Esophagus squamous epithelium (tissue), 5 donors: ENCODE measurements at regions not wholly inside any gene's neighbourhood (a gene's known extent, or its start where the extent isn't known, plus 50 kb on each side); places are given as distances from the start of the nearest gene placed in this dataset.
A peak's percentile ranks its signal among the peaks of the same experiment; 100 is the strongest.

Experiments used
- DNase-seq: peaks from one replicate; lab custom pipeline; 2025; lab: John Stamatoyannopoulos, UW
- H3K27ac ChIP-seq, 4 donors: fragments of 200-600 bp; sonication (generic); one replicate each; pipeline ENCODE4 v1.5.1; 2016 to 2019; ENCODE audit warnings: mild to moderate bottlenecking in 1 of 4
- H3K27me3 ChIP-seq, 4 donors: fragments of 200-600 bp; sonication (generic); 1 replicate in 3 of 4; 2 replicates in 1 of 4; pipeline versions ENCODE4 v1.5.1 to v1.6.0; 2017 to 2021; ENCODE audit warnings: antibody characterized with exemption in 1 of 4
- H3K36me3 ChIP-seq, 3 donors: fragments of 200-600 bp; sonication (generic); one replicate each; pipeline ENCODE4 v1.5.1; 2016 to 2019
- H3K4me1 ChIP-seq, 3 donors: fragments of 200-600 bp; sonication (generic); one replicate each; pipeline ENCODE4 v1.5.1; 2017 to 2019
- H3K4me3 ChIP-seq, 4 donors: fragments of 200-600 bp; sonication (generic); 1 replicate in 3 of 4; 2 replicates in 1 of 4; pipeline ENCODE4 v1.5.1; 2016 to 2019; ENCODE audit warnings: mild to moderate bottlenecking in 2 of 4, moderate library complexity in 1 of 4
- H3K9me3 ChIP-seq, 3 donors: fragments of 200-600 bp; sonication (generic); one replicate each; pipeline ENCODE4 v1.5.1; 2016 to 2019
- CTCF ChIP-seq, 6 experiments: fragments of 450-650 bp in 4 of 6; fragments of 200-600 bp in 2 of 6; sonication (generic) in 2 of 6; IDR thresholded peaks; one replicate each; pipeline ENCODE4 v1.5.1; 2016 to 2019; ENCODE audit warnings: antibody characterized with exemption in 6 of 6, mild to moderate bottlenecking in 4 of 6, moderate library complexity in 4 of 6
- POLR2A ChIP-seq, 4 donors: fragments of 450-650 bp; IDR thresholded peaks; one replicate each; pipeline ENCODE4 v1.6.1; 2017; ENCODE audit warnings: antibody characterized with exemption in 4 of 4, mild to moderate bottlenecking in 4 of 4, moderate library complexity in 3 of 4
- whole genome bisulfite sequencing, 2 donors: methylation state at CpG; one replicate each; pipeline ENCODE4 v1.1.5; 2018; 5-methylcytosine and 5-hydroxymethylcytosine counted together
- intact Hi-C: fragments of 100-400 bp; cut with DNase I; formaldehyde crosslinking; loops from one replicate; pipeline ENCODE4 v1.15.0; 2022
- small RNA-seq, 4 donors: library from RNA; depleted of rRNA; stranded (forward); fragments of <200 nt; gene quantifications; one replicate each; pipeline ENCODE3, GENCODE V24; 2016
- donor health status: DM: yes; HTN: yes; CAD: no.

- no peaks in the 10 kb centered on the region for H3K36me3 ChIP-seq
- intact Hi-C loops, result no loop called here
- H3K27me3 ChIP-seq, result peaks cover 0 to 56% (median 0%) of the 10 kb centered on the region in 4 donors
- 37 to 59% methylated on average over 2 of the region's 2 CpGs for WGBS, 2 donors
- H3K4me3 ChIP-seq, result no peak overlapping the region
- H3K27ac ChIP-seq, result no peak overlapping the region
- no peaks in the 10 kb centered on the region for H3K9me3 ChIP-seq
- no peak for DNase-seq
- TF ChIP-seq POLR2A (IDR thresholded peaks at IDR 0.05) (no peak), CTCF (IDR thresholded peaks at IDR 0.05) (peak in 2 of 6 experiments; percentile 13 to 39)
- peaks cover 0 to 6% (median 0%) of the 10 kb centered on the region in 3 donors for H3K4me1 ChIP-seq
Measured at GRCh38 chr1:34696230-34696629, 58.6 kb upstream of the GJB5 start.

GRCh38 chr1:34696981-34697380, 57.9 kb upstream of the GJB5 start:
- Histone ChIP-seq H3K27me3 (peaks cover 0 to 50% (median 0%) of the 10 kb centered on the region in 4 donors), H3K9me3 (no peaks in the 10 kb centered on the region), H3K27ac (no peak overlapping the region), H3K36me3 (no peaks in the 10 kb centered on the region), H3K4me3 (no peak overlapping the region), H3K4me1 (peaks cover 0 to 6% (median 0%) of the 10 kb centered on the region in 3 donors)
- no peak for DNase-seq
- WGBS, 2 donors, result 35 to 41% methylated on average over 5 of the region's 5 CpGs
- TF ChIP-seq CTCF (IDR thresholded peaks at IDR 0.05), result no peak
- no peak for TF ChIP-seq POLR2A (IDR thresholded peaks at IDR 0.05)
- intact Hi-C loops, result no loop called here

GRCh38 chr1:34697818-34698217, 57.0 kb upstream of the GJB5 start:
- intact Hi-C loops, result no loop called here
- Histone ChIP-seq H3K36me3 (no peaks in the 10 kb centered on the region), H3K27me3 (peaks cover 0 to 47% (median 0%) of the 10 kb centered on the region in 4 donors), H3K9me3 (no peaks in the 10 kb centered on the region), H3K27ac (no peak overlapping the region), H3K4me1 (peaks cover 0 to 6% (median 0%) of the 10 kb centered on the region in 3 donors), H3K4me3 (no peak overlapping the region)
- 62 to 63% methylated on average over 2 to 4 of the region's 4 CpGs for WGBS, 2 donors
- TF ChIP-seq POLR2A (IDR thresholded peaks at IDR 0.05), result no peak
- no peak for TF ChIP-seq CTCF (IDR thresholded peaks at IDR 0.05)
- no peak for DNase-seq

GRCh38 chr1:34701326-34702060, 53.4 kb upstream of the GJB5 start:
- WGBS, 2 donors, result 35 to 47% methylated on average over 5 of the region's 5 CpGs
- intact Hi-C loops, result no loop called here
- peaks cover 0 to 51% (median 0%) of the 10 kb centered on the region in 4 donors for H3K27me3 ChIP-seq
- TF ChIP-seq CTCF (IDR thresholded peaks at IDR 0.05) (no peak), POLR2A (IDR thresholded peaks at IDR 0.05) (no peak)
- no peaks in the 10 kb centered on the region for H3K9me3 ChIP-seq
- no peaks in the 10 kb centered on the region for H3K36me3 ChIP-seq
- no peak overlapping the region for H3K27ac ChIP-seq
- H3K4me1 ChIP-seq, result no peaks in the 10 kb centered on the region
- H3K4me3 ChIP-seq, result no peak overlapping the region
- DNase-seq, result no peak

Small RNA genes in the stretch of these regions (small RNA-seq; reads per million reads assigned to genes)
- 0 reads per million in 4 donors for gene MIR552
